ENCODE measurements at regions not wholly inside any gene's neighbourhood (a gene's known extent, or its start where the extent isn't known, plus 50 kb on each side); places are given as distances from the start of the nearest gene placed in this dataset.
A peak's percentile ranks its signal among the peaks of the same experiment; 100 is the strongest.
"Not testable (repeated sequence)": the region's sequence is repeated elsewhere in the genome, so short reads cannot be mapped to it uniquely, and the experiment has no call there.

GRCh38 chr16:85515319-85515745, 97.8 kb upstream of the GSE1 start:
- H3K27me3 ChIP-seq (ENCODE audit: control insufficient read depth in 1 of 2, insufficient read depth in 2 of 2, low read length in 2 of 2) = no peaks in the 10 kb centered on the region
- H3K9ac ChIP-seq (ENCODE audit: low read length) = no peak overlapping the region
- no peak overlapping the region for H3K27ac ChIP-seq (ENCODE audit: low read depth, low read length)
- H3K36me3 ChIP-seq (ENCODE audit: insufficient read depth, low read length) = no peaks in the 10 kb centered on the region
- peak overlapping the region in 1 of 2 donors; percentile 39 for H3K4me3 ChIP-seq (ENCODE audit: low read depth in 1 of 2, low read length in 2 of 2)
- H3K4me1 ChIP-seq (ENCODE audit: insufficient read depth, low read length) = peaks cover 30% of the 10 kb centered on the region
- no peaks in the 10 kb centered on the region for H3K9me3 ChIP-seq (ENCODE audit: low read length)

GRCh38 chr16:85515830-85516397, 97.2 kb upstream of the GSE1 start:
- Histone ChIP-seq H3K4me1 (ENCODE audit: insufficient read depth, low read length) (peaks cover 33% of the 10 kb centered on the region), H3K9me3 (ENCODE audit: low read length) (no peaks in the 10 kb centered on the region), H3K4me3 (ENCODE audit: low read depth in 1 of 2, low read length in 2 of 2) (no peak overlapping the region), H3K9ac (ENCODE audit: low read length) (no peak overlapping the region), H3K27me3 (ENCODE audit: control insufficient read depth in 1 of 2, insufficient read depth in 2 of 2, low read length in 2 of 2) (no peaks in the 10 kb centered on the region), H3K27ac (ENCODE audit: low read depth, low read length) (no peak overlapping the region), H3K36me3 (ENCODE audit: insufficient read depth, low read length) (no peaks in the 10 kb centered on the region)

GRCh38 chr16:85517154-85517553, 96.0 kb upstream of the GSE1 start:
- Histone ChIP-seq H3K4me3 (ENCODE audit: low read depth in 1 of 2, low read length in 2 of 2) (no peak overlapping the region), H3K27me3 (ENCODE audit: control insufficient read depth in 1 of 2, insufficient read depth in 2 of 2, low read length in 2 of 2) (no peaks in the 10 kb centered on the region), H3K9ac (ENCODE audit: low read length) (no peak overlapping the region), H3K9me3 (ENCODE audit: low read length) (no peaks in the 10 kb centered on the region), H3K36me3 (ENCODE audit: insufficient read depth, low read length) (no peaks in the 10 kb centered on the region), H3K27ac (ENCODE audit: low read depth, low read length) (no peak overlapping the region), H3K4me1 (ENCODE audit: insufficient read depth, low read length) (peaks cover 44% of the 10 kb centered on the region)

GRCh38 chr16:85517563-85518179, 95.5 kb upstream of the GSE1 start:
- no peak overlapping the region for H3K4me3 ChIP-seq (ENCODE audit: low read depth in 1 of 2, low read length in 2 of 2)
- no peaks in the 10 kb centered on the region for H3K36me3 ChIP-seq (ENCODE audit: insufficient read depth, low read length)
- no peaks in the 10 kb centered on the region for H3K9me3 ChIP-seq (ENCODE audit: low read length)
- H3K27ac ChIP-seq (ENCODE audit: low read depth, low read length) = no peak overlapping the region
- H3K4me1 ChIP-seq (ENCODE audit: insufficient read depth, low read length) = peaks cover 48% of the 10 kb centered on the region
- no peak overlapping the region for H3K9ac ChIP-seq (ENCODE audit: low read length)
- H3K27me3 ChIP-seq (ENCODE audit: control insufficient read depth in 1 of 2, insufficient read depth in 2 of 2, low read length in 2 of 2) = no peaks in the 10 kb centered on the region

- H3K9ac ChIP-seq (ENCODE audit: low read length) = no peak overlapping the region
- no peak overlapping the region for H3K4me3 ChIP-seq (ENCODE audit: low read depth in 1 of 2, low read length in 2 of 2)
Measured at GRCh38 chr16:85518398-85519049, 94.6 kb upstream of the GSE1 start.

GRCh38 chr16:85519050-85519440, 94.1 kb upstream of the GSE1 start:
- not testable (repeated sequence) for H3K27me3 ChIP-seq (ENCODE audit: control insufficient read depth in 1 of 2, insufficient read depth in 2 of 2, low read length in 2 of 2); H3K27ac ChIP-seq (ENCODE audit: low read depth, low read length); H3K9me3 ChIP-seq (ENCODE audit: low read length); H3K9ac ChIP-seq (ENCODE audit: low read length); H3K4me3 ChIP-seq (ENCODE audit: low read depth in 1 of 2, low read length in 2 of 2); H3K36me3 ChIP-seq (ENCODE audit: insufficient read depth, low read length)
- H3K4me1 ChIP-seq (ENCODE audit: insufficient read depth, low read length) = peaks cover 51% of the 10 kb centered on the region

More at GRCh38 chr16:85518398-85519049, 94.6 kb upstream of the GSE1 start:
- Histone ChIP-seq H3K36me3 (ENCODE audit: insufficient read depth, low read length) (no peaks in the 10 kb centered on the region), H3K4me1 (ENCODE audit: insufficient read depth, low read length) (peaks cover 51% of the 10 kb centered on the region), H3K9me3 (ENCODE audit: low read length) (no peaks in the 10 kb centered on the region), H3K27ac (ENCODE audit: low read depth, low read length) (no peak overlapping the region), H3K27me3 (ENCODE audit: control insufficient read depth in 1 of 2, insufficient read depth in 2 of 2, low read length in 2 of 2) (no peaks in the 10 kb centered on the region)

- no peak overlapping the region for H3K9ac ChIP-seq (ENCODE audit: low read length)
- peaks cover 48% of the 10 kb centered on the region for H3K4me1 ChIP-seq (ENCODE audit: insufficient read depth, low read length)
- H3K36me3 ChIP-seq (ENCODE audit: insufficient read depth, low read length) = no peaks in the 10 kb centered on the region
- no peaks in the 10 kb centered on the region for H3K9me3 ChIP-seq (ENCODE audit: low read length)
- no peak overlapping the region for H3K27ac ChIP-seq (ENCODE audit: low read depth, low read length)
- H3K4me3 ChIP-seq (ENCODE audit: low read depth in 1 of 2, low read length in 2 of 2) = no peak overlapping the region
- no peaks in the 10 kb centered on the region for H3K27me3 ChIP-seq (ENCODE audit: control insufficient read depth in 1 of 2, insufficient read depth in 2 of 2, low read length in 2 of 2)
Measured at GRCh38 chr16:85519540-85520231, 93.4 kb upstream of the GSE1 start.

- peaks cover 35% of the 10 kb centered on the region for H3K4me1 ChIP-seq (ENCODE audit: insufficient read depth, low read length)
- H3K4me3 ChIP-seq (ENCODE audit: low read depth in 1 of 2, low read length in 2 of 2) = no peak overlapping the region
- no peaks in the 10 kb centered on the region for H3K9me3 ChIP-seq (ENCODE audit: low read length)
- no peak overlapping the region for H3K9ac ChIP-seq (ENCODE audit: low read length)
- no peaks in the 10 kb centered on the region for H3K27me3 ChIP-seq (ENCODE audit: control insufficient read depth in 1 of 2, insufficient read depth in 2 of 2, low read length in 2 of 2)
- no peak overlapping the region for H3K27ac ChIP-seq (ENCODE audit: low read depth, low read length)
- H3K36me3 ChIP-seq (ENCODE audit: insufficient read depth, low read length) = no peaks in the 10 kb centered on the region
Measured at GRCh38 chr16:85520853-85521521, 92.1 kb upstream of the GSE1 start.

- Histone ChIP-seq H3K4me1 (ENCODE audit: insufficient read depth, low read length) (peaks cover 35% of the 10 kb centered on the region), H3K4me3 (ENCODE audit: low read depth in 1 of 2, low read length in 2 of 2) (no peak overlapping the region), H3K27me3 (ENCODE audit: control insufficient read depth in 1 of 2, insufficient read depth in 2 of 2, low read length in 2 of 2) (no peaks in the 10 kb centered on the region), H3K9ac (ENCODE audit: low read length) (no peak overlapping the region), H3K27ac (ENCODE audit: low read depth, low read length) (no peak overlapping the region), H3K9me3 (ENCODE audit: low read length) (no peaks in the 10 kb centered on the region), H3K36me3 (ENCODE audit: insufficient read depth, low read length) (no peaks in the 10 kb centered on the region)
Measured at GRCh38 chr16:85521552-85522307, 91.4 kb upstream of the GSE1 start.

GRCh38 chr16:85522308-85522841, 90.7 kb upstream of the GSE1 start:
- Histone ChIP-seq H3K4me3 (ENCODE audit: low read depth in 1 of 2, low read length in 2 of 2) (no peak overlapping the region), H3K27me3 (ENCODE audit: control insufficient read depth in 1 of 2, insufficient read depth in 2 of 2, low read length in 2 of 2) (no peaks in the 10 kb centered on the region), H3K27ac (ENCODE audit: low read depth, low read length) (no peak overlapping the region), H3K4me1 (ENCODE audit: insufficient read depth, low read length) (peaks cover 35% of the 10 kb centered on the region), H3K9ac (ENCODE audit: low read length) (no peak overlapping the region), H3K9me3 (ENCODE audit: low read length) (no peaks in the 10 kb centered on the region), H3K36me3 (ENCODE audit: insufficient read depth, low read length) (no peaks in the 10 kb centered on the region)
